PC-9 (cell line): ENCODE measurements at regions not wholly inside any gene's neighbourhood (a gene's known extent, or its start where the extent isn't known, plus 50 kb on each side); places are given as distances from the start of the nearest gene placed in this dataset.

Experiments used
- BruUV-seq: library from RNA; stranded (reverse); fragments of 400-500 nt; replicated peaks from 2 replicates; lab custom pipeline; 2021; lab: Mats Ljungman, UMichigan
- CTCF ChIA-PET: fragments of 300-600 bp; sonication (Branson Sonifier 250); formaldehyde crosslinking; loops from one replicate; lab custom pipeline; 2022; ENCODE audit warnings: antibody characterized with exemption; lab: Charles Lee
- POLR2A ChIA-PET: fragments of 300-600 bp; sonication (Branson Sonifier 250); formaldehyde crosslinking; loops from one replicate; lab custom pipeline; 2022; ENCODE audit warnings: antibody characterized with exemption; ENCODE audit not compliant: unreplicated experiment; lab: Charles Lee
- DNase-seq, 2 experiments: peaks; one replicate each; pipeline versions ENCODE4 v3.0.0 to v3.0.0-alpha.2; 2015 to 2022; ENCODE audit warnings: mixed read lengths in 1 of 2
- H2AFZ ChIP-seq: fragments of 200-600 bp; sonication (generic); 2 replicates; pipeline ENCODE4 v1.8.1; 2017; ENCODE audit warnings: antibody characterized with exemption
- H3F3A ChIP-seq: fragments of 200-600 bp; sonication (generic); 2 replicates; pipeline ENCODE4 v1.8.1; 2017; ENCODE audit warnings: antibody characterized with exemption, mild to moderate bottlenecking, low read depth; ENCODE audit not compliant: insufficient read depth
- H3K27ac ChIP-seq: fragments of 200-600 bp; sonication (generic); 2 replicates; pipeline ENCODE4 v1.6.1; 2016; ENCODE audit warnings: mixed run types
- H3K27me3 ChIP-seq: fragments of 200-600 bp; sonication (generic); 2 replicates; pipeline ENCODE4 v1.6.1; 2016; ENCODE audit warnings: low read depth, mixed run types; ENCODE audit not compliant: insufficient read depth
- H3K36me3 ChIP-seq: fragments of 200-600 bp; sonication (generic); 2 replicates; pipeline ENCODE4 v1.6.1; 2016; ENCODE audit warnings: low read depth, mixed run types
- H3K4me1 ChIP-seq: fragments of 200-600 bp; sonication (generic); replicated peaks from 2 replicates; pipeline ENCODE4 v1.6.1; 2016; ENCODE audit warnings: mixed run types; ENCODE audit not compliant: insufficient read depth
- H3K4me2 ChIP-seq: fragments of 200-600 bp; sonication (generic); 2 replicates; pipeline ENCODE4 v1.6.1; 2017; ENCODE audit warnings: mixed run types
- H3K4me3 ChIP-seq: fragments of 200-600 bp; sonication (generic); 2 replicates; pipeline ENCODE4 v1.6.1; 2016; ENCODE audit warnings: mixed run types
- H3K79me2 ChIP-seq: fragments of 200-600 bp; sonication (generic); 2 replicates; pipeline ENCODE4 v1.6.1; 2017; ENCODE audit warnings: low read depth, mixed run types
- H3K9me2 ChIP-seq: fragments of 200-600 bp; sonication (generic); 2 replicates; pipeline ENCODE4 v1.8.1; 2017; ENCODE audit warnings: mild to moderate bottlenecking; ENCODE audit not compliant: insufficient read depth
- H3K9me3 ChIP-seq: fragments of 200-600 bp; sonication (generic); 2 replicates; pipeline ENCODE4 v1.8.1; 2016; ENCODE audit warnings: low read depth; ENCODE audit not compliant: insufficient read depth
- H4K20me1 ChIP-seq: fragments of 200-600 bp; sonication (generic); 2 replicates; pipeline ENCODE4 v1.8.1; 2017; ENCODE audit not compliant: insufficient read depth
- EZH2 ChIP-seq: fragments of 200-600 bp; sonication (generic); IDR thresholded peaks from 2 replicates; pipeline ENCODE4 v1.8.0; 2017; ENCODE audit warnings: antibody characterized with exemption, low read depth
- intact Hi-C: fragments of 100-400 bp; cut with micrococcal nuclease; formaldehyde crosslinking; loops from one replicate; pipeline ENCODE4 v1.10.0; 2022; ENCODE audit not compliant: unreplicated experiment
- TF ChIP-seq, protein P1 (sequence below): fragments of 200-600 bp; sonication (generic); conservative IDR thresholded peaks from 2 replicates; pipeline ENCODE4 v1.6.1; 2017; ENCODE audit warnings: mixed run types, antibody characterized with exemption, mild to moderate bottlenecking, moderate library complexity

GRCh38 chr3:170638988-170639387, 53.1 kb upstream of the SLC7A14 start:
- Histone ChIP-seq H3F3A (no peaks in the 10 kb centered on the region), H3K9me3 (no peaks in the 10 kb centered on the region), H3K4me3 (no peak overlapping the region), H4K20me1 (no peaks in the 10 kb centered on the region), H3K4me2 (no peak overlapping the region), H3K9me2 (no peaks in the 10 kb centered on the region; the same call in 1 of the 2 replicates), H3K79me2 (no peaks in the 10 kb centered on the region), H3K27me3 (no peaks in the 10 kb centered on the region), H3K36me3 (no peaks in the 10 kb centered on the region), H2AFZ (no peak overlapping the region), H3K4me1 (no peaks in the 10 kb centered on the region), H3K27ac (no peak overlapping the region)
- ChIA-PET POLR2A (no interaction called here), CTCF (no interaction called here)
- TF ChIP-seq, protein P1, sequence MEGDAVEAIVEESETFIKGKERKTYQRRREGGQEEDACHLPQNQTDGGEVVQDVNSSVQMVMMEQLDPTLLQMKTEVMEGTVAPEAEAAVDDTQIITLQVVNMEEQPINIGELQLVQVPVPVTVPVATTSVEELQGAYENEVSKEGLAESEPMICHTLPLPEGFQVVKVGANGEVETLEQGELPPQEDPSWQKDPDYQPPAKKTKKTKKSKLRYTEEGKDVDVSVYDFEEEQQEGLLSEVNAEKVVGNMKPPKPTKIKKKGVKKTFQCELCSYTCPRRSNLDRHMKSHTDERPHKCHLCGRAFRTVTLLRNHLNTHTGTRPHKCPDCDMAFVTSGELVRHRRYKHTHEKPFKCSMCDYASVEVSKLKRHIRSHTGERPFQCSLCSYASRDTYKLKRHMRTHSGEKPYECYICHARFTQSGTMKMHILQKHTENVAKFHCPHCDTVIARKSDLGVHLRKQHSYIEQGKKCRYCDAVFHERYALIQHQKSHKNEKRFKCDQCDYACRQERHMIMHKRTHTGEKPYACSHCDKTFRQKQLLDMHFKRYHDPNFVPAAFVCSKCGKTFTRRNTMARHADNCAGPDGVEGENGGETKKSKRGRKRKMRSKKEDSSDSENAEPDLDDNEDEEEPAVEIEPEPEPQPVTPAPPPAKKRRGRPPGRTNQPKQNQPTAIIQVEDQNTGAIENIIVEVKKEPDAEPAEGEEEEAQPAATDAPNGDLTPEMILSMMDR = no peak
- no peak for TF ChIP-seq EZH2
- no TSS peak for BruUV-seq
- intact Hi-C loops = no loop called here
- no peak for DNase-seq

DNA sequence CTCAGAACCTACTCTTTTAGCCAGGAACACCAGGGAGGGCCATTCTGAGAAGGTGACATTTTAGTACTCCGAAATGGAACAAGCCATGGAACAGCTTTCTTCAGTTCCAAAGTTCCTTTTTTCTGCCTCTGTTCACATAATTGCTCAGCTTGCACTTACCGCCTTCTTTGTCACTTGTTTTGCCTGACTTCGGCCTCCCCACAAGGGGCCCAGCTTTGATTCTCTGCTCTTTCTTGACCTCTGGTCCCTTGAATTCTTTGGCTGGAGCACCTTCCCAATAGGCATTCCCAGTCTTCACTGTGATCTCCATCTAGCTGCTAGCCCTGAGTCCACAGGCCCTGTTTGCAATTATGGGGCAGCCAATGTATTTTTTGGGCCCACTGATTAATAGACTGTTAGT, 51.4 kb upstream of the SLC7A14 start:
- H3K4me2 ChIP-seq = no peak overlapping the region
- H3K9me3 ChIP-seq = no peaks in the 10 kb centered on the region
- no TSS peak for BruUV-seq
- no peaks in the 10 kb centered on the region for H3K27me3 ChIP-seq
- no peaks in the 10 kb centered on the region for H3K79me2 ChIP-seq
- TF ChIP-seq EZH2 = no peak
- TF ChIP-seq, protein P1 = no peak
- intact Hi-C loops = no loop called here
- POLR2A ChIA-PET = no interaction called here
- H2AFZ ChIP-seq = no peak overlapping the region
- no peaks in the 10 kb centered on the region for H3K4me1 ChIP-seq
- CTCF ChIA-PET = interaction anchor here (0.5 kb wide), 1 partner anchor 66 kb away, joined by 4 read pairs; no protein-coding TSS in a partner anchor
- no peak overlapping the region for H3K27ac ChIP-seq
- H3F3A ChIP-seq = no peaks in the 10 kb centered on the region
- no peaks in the 10 kb centered on the region for H3K36me3 ChIP-seq
- no peaks in the 10 kb centered on the region; the same call in 1 of the 2 replicates for H3K9me2 ChIP-seq
- no peak overlapping the region for H3K4me3 ChIP-seq
- H4K20me1 ChIP-seq = no peaks in the 10 kb centered on the region
- no peak for DNase-seq

- Histone ChIP-seq H3K79me2 (no peaks in the 10 kb centered on the region), H3K9me3 (no peaks in the 10 kb centered on the region), H3K27ac (no peak overlapping the region), H2AFZ (no peak overlapping the region), H3K9me2 (no peaks in the 10 kb centered on the region; the same call in 1 of the 2 replicates), H3K27me3 (no peaks in the 10 kb centered on the region), H3K4me2 (no peak overlapping the region), H3K36me3 (no peaks in the 10 kb centered on the region), H4K20me1 (no peaks in the 10 kb centered on the region), H3K4me3 (no peak overlapping the region), H3K4me1 (no peaks in the 10 kb centered on the region), H3F3A (no peaks in the 10 kb centered on the region)
- BruUV-seq = no TSS peak
- TF ChIP-seq, protein P1 = no peak
- TF ChIP-seq EZH2 = no peak
- no peak for DNase-seq
- CTCF ChIA-PET = interaction anchor here (0.5 to 0.6 kb wide), 2 partner anchors 10 to 30 kb away, joined by 3 read pairs; no protein-coding TSS in a partner anchor
- POLR2A ChIA-PET = no interaction called here
- intact Hi-C loops = no loop called here
Measured at GRCh38 chr3:170636400-170636973, 50.6 kb upstream of the SLC7A14 start.
